NCI-H2227 treated with DMSO at 0.1 percent for 48 hours (cell line): ENCODE measurements at regions not wholly inside any gene's neighbourhood (a gene's known extent, or its start where the extent isn't known, plus 50 kb on each side); places are given as distances from the start of the nearest gene placed in this dataset.

ENCODE experiments used
- DNase-seq: peaks from one replicate; lab custom pipeline; 2025; lab: John Stamatoyannopoulos, UW

- no peak for DNase-seq
Measured at GRCh38 chr4:185991770-185992169, 77.2 kb upstream of the TLR3 start.

GRCh38 chr4:185992585-185992984 is 76.4 kb upstream of the TLR3 start:
- no peak for DNase-seq

GRCh38 chr4:185993328-185993973 is 75.5 kb upstream of the TLR3 start:
- DNase-seq: no peak

GRCh38 chr4:185994750-185995149 is 74.2 kb upstream of the TLR3 start:
- DNase-seq: no peak

- DNase-seq: no peak
Measured at GRCh38 chr4:185995665-185996064, 73.3 kb upstream of the TLR3 start.

GRCh38 chr4:185997296-185997695 is 71.7 kb upstream of the TLR3 start:
- no peak for DNase-seq

- DNase-seq: no peak
Measured at GRCh38 chr4:185998791-185999190, 70.2 kb upstream of the TLR3 start.

- DNase-seq: no peak
Measured at GRCh38 chr4:185999207-185999606, 69.7 kb upstream of the TLR3 start.

- no peak for DNase-seq
Measured at GRCh38 chr4:186002853-186003252, 66.1 kb upstream of the TLR3 start.

GRCh38 chr4:186003746-186004145 is 65.2 kb upstream of the TLR3 start:
- no peak for DNase-seq

- no peak for DNase-seq
Measured at GRCh38 chr4:186008057-186008456, 60.9 kb upstream of the TLR3 start.

GRCh38 chr4:186009976-186010375 is 59.0 kb upstream of the TLR3 start:
- no peak for DNase-seq

- no peak for DNase-seq
Measured at GRCh38 chr4:186010821-186011220, 58.1 kb upstream of the TLR3 start.

GRCh38 chr4:186012071-186012470 is 56.9 kb upstream of the TLR3 start:
- DNase-seq: no peak

- no peak for DNase-seq
Measured at GRCh38 chr4:186013419-186014186, 55.4 kb upstream of the TLR3 start.

- DNase-seq: no peak
Measured at GRCh38 chr4:186015212-186015817, 53.6 kb upstream of the TLR3 start.

GRCh38 chr4:186016796-186017195 is 52.2 kb upstream of the TLR3 start:
- no peak for DNase-seq

- DNase-seq: no peak
Measured at GRCh38 chr4:186017801-186018200, 51.2 kb upstream of the TLR3 start.

GRCh38 chr4:186018261-186018660 is 50.7 kb upstream of the TLR3 start:
- no peak for DNase-seq

GRCh38 chr4:186018784-186019183 is 50.2 kb upstream of the TLR3 start:
- no peak for DNase-seq
